Sigmoid colon (tissue), 4 donors: ENCODE measurements at regions not wholly inside any gene's neighbourhood (a gene's known extent, or its start where the extent isn't known, plus 50 kb on each side); places are given as distances from the start of the nearest gene placed in this dataset.

Experiments used
- EP300 ChIP-seq, 4 donors: sonication (generic); formaldehyde crosslinking; IDR thresholded peaks; one replicate each; pipeline ENCODE4 v1.6.1; 2017; ENCODE audit warnings: antibody characterized with exemption in 4 of 4
- POLR2A ChIP-seq, 2 donors: fragments of 450-650 bp; IDR thresholded peaks; one replicate each; pipeline ENCODE4 v1.6.1; 2016; ENCODE audit warnings: antibody characterized with exemption in 2 of 2, mild to moderate bottlenecking in 2 of 2, moderate library complexity in 2 of 2
- POLR2AphosphoS5 ChIP-seq, 4 donors: sonication (generic); formaldehyde crosslinking; IDR thresholded peaks; one replicate each; pipeline ENCODE4 v1.6.1; 2017; ENCODE audit warnings: antibody characterized with exemption in 4 of 4
- TF ChIP-seq, protein P1 (sequence below), 4 experiments: fragments of 450-650 bp in 3 of 4; fragments of 200-600 bp in 1 of 4; IDR thresholded peaks; one replicate each; pipeline ENCODE4 v1.5.1; 2016 to 2019; ENCODE audit warnings: antibody characterized with exemption in 4 of 4, mild to moderate bottlenecking in 3 of 4, moderate library complexity in 2 of 4

DNA sequence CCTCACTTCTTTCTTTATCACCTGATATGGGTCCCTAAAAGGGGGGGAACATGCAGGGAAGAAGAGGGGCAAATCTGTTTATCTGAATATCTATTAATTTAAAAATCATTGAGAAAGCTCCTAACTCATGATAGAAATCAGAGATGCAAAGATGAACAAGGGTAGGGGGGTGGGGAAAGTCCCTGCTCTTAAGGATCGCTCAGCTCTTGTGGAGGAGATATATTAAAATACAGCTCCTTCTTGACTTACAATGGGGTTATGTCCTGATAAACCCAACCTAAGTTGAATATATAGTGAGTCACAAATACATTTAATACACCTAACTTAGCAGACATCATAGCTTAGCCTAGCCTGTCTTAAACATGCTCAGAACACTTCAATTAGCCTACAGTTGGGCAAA lies 237.5 kb downstream of the MAF start:
- TF ChIP-seq, protein P1, sequence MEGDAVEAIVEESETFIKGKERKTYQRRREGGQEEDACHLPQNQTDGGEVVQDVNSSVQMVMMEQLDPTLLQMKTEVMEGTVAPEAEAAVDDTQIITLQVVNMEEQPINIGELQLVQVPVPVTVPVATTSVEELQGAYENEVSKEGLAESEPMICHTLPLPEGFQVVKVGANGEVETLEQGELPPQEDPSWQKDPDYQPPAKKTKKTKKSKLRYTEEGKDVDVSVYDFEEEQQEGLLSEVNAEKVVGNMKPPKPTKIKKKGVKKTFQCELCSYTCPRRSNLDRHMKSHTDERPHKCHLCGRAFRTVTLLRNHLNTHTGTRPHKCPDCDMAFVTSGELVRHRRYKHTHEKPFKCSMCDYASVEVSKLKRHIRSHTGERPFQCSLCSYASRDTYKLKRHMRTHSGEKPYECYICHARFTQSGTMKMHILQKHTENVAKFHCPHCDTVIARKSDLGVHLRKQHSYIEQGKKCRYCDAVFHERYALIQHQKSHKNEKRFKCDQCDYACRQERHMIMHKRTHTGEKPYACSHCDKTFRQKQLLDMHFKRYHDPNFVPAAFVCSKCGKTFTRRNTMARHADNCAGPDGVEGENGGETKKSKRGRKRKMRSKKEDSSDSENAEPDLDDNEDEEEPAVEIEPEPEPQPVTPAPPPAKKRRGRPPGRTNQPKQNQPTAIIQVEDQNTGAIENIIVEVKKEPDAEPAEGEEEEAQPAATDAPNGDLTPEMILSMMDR (IDR thresholded peaks at IDR 0.05) = no peak
- TF ChIP-seq POLR2A (IDR thresholded peaks at IDR 0.05) (no peak), EP300 (IDR thresholded peaks at IDR 0.05) (no peak), POLR2AphosphoS5 (IDR thresholded peaks at IDR 0.05) (no peak)
